ENCODE measurements at regions not wholly inside any gene's neighbourhood (a gene's known extent, or its start where the extent isn't known, plus 50 kb on each side); places are given as distances from the start of the nearest gene placed in this dataset.

GRCh38 chr12:113689047-113689610 lies 217.5 kb upstream of the LHX5 start:
- TF ChIP-seq CTCF (IDR thresholded peaks at IDR 0.05): no peak
- TF ChIP-seq POLR2A (IDR thresholded peaks at IDR 0.05): no peak
